GM21515 (cell line): ENCODE measurements at regions not wholly inside any gene's neighbourhood (a gene's known extent, or its start where the extent isn't known, plus 50 kb on each side); places are given as distances from the start of the nearest gene placed in this dataset.

Experiments used
- ATAC-seq: cut with Tn5 transposase; IDR thresholded peaks from one replicate; pipeline ENCODE4 v1.9.1; 2021; ENCODE audit not compliant: unreplicated experiment

DNA sequence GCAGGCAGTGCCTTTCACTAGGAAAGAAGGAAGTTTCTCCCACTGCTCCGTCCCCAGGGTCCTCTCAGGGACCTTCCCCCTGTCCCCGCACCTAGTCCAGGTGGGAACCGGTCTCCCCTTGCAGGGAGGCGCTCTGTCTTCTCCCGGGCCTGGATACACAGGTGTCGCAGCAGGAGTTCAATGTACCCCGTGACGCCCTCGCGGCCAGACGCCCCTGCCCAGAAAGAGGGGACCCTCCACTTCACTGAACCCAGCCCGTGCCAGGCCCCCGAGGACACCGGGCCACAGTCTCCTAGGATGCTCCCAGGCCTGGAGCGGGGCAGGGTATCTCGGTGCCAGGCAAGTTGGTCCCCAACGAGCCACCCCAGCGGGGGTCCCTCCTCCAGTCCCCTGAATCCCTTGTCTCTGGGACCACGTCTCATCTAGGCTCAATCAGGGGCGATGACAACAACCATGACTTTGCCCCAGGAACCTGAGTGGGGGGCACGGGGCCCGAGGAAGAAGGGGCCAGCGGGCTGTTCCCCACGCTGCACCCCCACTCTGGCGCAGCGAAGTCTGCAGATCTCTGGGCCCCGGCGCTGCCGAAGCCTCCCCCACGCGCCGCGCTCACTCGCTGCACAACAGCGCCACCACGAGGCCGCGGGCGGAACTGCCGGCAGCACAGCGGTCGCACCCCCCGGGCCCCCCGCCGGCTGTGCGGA lies 103.0 kb downstream of the EDN3 start:
- ATAC-seq, result no peak

DNA sequence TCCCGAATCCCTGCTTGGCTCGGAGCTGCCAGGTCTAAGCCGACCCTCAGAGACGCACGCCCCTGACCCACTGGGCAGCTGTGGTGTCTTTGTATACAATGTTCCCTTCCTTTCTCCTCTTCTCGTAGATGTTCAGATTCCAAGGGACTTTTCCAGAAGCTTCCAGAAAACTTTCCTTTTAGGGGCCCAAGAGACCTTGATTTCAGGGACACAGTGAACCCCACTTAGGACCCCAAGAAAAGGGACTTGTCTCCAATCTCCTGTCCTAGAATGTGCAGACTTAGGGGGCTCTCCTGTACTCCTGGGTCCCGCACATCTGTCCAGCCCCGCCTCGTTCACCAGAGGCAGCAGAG lies 103.5 kb downstream of the EDN3 start:
- ATAC-seq, result no peak

- ATAC-seq, result no peak
Observed at GRCh38 chr20:59404749-59405148, 104.3 kb downstream of the EDN3 start.

DNA sequence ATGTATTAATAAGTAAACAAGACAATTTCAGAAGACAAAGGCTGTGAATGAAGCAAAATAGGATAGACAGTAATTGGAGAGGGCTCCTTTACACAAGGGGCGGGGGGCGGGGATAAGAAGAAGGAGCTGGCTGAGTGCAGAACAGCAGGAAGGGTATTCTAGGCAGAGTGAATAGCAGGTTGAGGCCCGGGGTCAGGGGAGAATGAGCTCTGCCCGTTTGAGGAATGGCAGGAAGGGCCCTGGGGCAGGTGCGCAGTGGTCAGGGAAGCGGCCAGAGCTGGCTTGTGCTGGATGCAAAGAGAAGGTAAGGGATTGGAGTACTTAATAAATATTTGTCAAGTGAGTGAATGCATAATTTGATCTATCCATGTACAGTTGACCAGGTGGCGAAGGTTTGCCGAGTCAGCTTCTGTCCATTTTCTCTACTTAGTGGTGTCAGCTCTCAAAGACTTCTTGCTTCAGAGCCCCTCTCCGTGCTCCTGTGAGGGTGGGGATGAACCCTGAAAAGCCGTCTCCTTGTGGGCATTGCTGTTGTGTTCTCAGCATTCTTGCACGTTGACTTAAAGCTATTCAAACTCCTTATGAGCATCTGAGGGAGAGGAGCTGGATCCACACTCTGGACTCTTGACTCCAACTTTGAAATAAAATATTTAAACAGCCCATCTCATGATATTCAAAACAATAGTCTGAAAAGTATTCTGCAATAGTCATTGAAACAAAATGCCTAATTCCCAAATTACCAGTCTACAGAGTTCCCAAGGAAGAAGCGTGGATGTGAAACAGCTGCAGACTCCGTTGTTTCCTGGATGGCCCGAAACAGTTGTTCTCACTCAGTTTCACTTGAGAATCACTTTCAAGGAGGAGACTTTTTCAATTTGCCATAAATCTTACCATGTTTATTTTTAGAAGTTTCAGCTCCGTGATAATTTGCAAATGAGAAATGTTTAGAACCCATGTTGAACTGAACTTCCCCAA lies 105.1 kb downstream of the EDN3 start:
- ATAC-seq, result no peak

- no peak for ATAC-seq
Observed at GRCh38 chr20:59406446-59406845, 106.0 kb downstream of the EDN3 start.

DNA sequence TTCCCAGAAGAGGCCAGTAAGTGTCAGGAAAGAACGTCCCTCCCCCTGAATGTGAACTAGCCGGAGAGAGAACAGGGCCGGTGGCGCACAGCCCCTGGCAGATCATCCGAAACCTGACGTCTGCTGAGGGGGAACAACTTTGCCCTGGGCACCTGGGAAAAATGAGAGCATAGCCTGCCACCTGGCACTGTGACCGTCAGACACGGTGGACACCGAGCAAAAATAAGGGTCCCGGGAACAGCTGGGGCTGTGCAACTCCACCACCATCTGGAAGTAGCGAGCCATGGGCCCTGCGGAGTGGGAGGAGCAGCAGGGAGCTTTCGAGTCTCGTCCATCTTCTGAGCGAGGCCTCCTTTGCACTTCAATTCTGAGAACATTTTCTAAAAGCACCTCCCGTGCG lies 110.8 kb downstream of the EDN3 start:
- no peak for ATAC-seq

DNA sequence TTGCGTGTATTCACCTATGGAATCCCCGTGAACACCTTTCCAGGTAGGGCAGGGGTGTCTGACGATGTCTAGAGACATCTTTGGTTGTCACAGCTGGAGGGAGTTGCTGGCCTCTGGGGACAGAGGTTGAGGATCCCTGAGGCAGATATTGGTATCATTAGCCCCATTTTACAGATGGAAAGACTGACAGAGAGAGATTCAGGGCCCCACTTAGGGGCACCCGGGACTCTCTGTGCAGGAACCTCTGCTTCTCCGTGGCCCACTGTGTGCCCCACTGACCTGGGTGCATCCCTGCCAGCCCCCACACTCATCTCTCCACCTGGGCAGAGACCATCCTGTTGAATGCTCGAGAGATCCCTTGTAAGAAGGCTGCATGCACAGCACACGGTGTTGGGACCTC lies 111.2 kb downstream of the EDN3 start:
- no peak for ATAC-seq

- no peak for ATAC-seq
Observed at GRCh38 chr20:59412181-59412580, 111.8 kb downstream of the EDN3 start.

GRCh38 chr20:59412875-59413284 lies 112.5 kb downstream of the EDN3 start:
- no peak for ATAC-seq

- ATAC-seq, result no peak
Observed at GRCh38 chr20:59413326-59413865, 113.0 kb downstream of the EDN3 start.

DNA sequence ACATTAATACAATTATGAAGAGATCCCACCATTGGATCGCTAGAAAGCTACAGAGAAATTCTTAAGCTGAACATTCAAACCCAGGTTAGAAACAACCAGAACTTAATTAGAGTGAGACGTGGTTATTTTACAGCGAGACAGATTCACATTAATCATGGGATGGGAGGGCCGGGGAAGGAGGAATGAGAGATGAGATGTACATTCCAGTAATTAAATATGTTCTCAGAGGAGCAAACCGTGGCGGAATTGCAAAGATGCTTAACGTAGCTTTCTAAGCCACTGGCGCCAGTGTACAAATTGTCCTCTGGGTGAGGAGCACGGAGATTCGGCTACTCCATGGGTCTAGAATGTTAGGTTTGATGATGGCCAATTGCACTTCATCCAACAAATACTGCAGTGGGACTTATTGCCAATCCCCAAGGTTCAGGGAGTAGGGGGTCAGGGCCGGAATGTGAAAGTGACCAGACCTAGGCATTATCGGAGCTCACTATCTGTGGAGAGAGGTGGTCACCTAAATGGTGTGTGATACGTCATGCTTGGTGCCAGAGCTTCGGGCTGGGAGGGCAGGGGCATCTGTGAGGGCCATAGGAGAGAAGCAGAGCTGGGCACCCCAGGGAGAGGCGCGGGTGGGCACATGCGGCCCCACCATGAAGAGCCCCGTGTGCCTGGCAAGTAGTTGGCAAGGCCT lies 114.7 kb downstream of the EDN3 start:
- no peak for ATAC-seq

GRCh38 chr20:59416916-59417315 lies 116.5 kb downstream of the EDN3 start:
- no peak for ATAC-seq

DNA sequence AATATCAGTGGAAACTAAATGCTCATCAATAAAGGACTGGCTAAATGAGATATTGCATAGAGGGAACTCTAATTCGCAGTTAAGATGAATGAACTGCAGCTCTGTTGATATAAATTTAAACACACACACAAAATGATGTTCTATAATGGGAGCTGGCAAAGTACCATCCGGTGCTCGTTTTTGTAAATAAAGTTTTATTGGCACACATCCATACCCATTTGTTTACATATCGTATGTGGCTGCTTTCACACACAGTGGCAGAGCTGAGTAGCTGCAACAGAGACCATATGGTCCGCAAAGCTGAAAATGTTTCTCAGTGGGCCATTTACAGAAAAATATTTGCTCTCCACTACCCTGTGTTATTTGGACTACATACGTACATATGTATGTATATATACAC lies 120.7 kb downstream of the EDN3 start:
- no peak for ATAC-seq

DNA sequence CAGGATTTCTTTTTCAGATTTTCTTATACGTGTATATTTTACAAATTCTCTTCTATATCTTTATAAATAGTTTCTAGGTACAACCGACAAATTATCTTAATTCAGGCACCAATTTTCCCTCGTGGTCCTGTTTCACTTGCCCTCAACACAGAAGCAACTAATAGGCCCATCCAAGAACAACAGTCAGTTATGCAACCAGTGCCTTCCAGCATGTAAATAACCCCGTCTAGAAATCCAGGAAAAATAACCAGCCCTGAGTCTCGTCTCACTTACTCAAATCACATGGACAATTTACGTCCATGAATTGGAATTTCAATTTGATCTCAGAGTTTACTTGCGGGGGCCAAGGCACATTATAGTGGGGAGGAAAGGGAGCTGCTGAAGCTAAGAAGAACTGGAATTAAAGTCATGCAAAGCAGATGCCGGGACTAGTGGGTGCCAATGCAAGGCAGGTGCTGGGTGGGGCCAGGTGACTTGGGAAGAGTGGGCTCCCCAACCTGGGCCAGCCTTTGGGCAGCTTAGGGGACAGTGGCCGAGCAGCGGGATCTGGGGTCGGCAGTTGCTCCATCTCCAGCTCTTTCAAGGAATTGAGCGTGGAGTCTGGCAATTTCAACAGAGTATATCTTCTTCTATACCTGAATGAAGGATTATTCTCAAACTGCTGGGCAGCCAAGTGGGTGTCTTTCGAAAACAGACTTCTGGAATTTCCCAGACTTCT lies 121.7 kb downstream of the EDN3 start:
- ATAC-seq, result no peak

GRCh38 chr20:59422872-59423544 lies 122.6 kb downstream of the EDN3 start:
- ATAC-seq, result no peak

GRCh38 chr20:59424976-59425375 lies 124.6 kb downstream of the EDN3 start:
- no peak for ATAC-seq

- ATAC-seq, result no peak
Observed at GRCh38 chr20:59425572-59425971, 125.2 kb downstream of the EDN3 start.

DNA sequence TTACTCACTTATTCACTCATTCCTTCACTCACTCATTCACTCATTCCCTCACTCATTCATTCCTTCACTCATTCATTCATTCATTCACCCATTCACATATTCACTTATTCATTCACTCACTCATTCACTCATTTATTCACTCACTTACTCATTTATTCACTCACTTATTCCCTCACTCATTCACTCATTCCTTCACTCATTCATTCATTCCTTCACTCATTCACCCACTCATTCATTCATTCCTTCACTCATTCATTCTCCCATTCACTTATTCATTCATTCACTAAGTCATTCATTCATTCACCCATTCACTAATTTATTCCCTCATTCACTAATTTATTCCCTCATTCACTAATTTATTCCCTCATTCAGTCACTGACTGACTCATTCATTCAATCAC lies 127.6 kb downstream of the EDN3 start:
- no peak for ATAC-seq

DNA sequence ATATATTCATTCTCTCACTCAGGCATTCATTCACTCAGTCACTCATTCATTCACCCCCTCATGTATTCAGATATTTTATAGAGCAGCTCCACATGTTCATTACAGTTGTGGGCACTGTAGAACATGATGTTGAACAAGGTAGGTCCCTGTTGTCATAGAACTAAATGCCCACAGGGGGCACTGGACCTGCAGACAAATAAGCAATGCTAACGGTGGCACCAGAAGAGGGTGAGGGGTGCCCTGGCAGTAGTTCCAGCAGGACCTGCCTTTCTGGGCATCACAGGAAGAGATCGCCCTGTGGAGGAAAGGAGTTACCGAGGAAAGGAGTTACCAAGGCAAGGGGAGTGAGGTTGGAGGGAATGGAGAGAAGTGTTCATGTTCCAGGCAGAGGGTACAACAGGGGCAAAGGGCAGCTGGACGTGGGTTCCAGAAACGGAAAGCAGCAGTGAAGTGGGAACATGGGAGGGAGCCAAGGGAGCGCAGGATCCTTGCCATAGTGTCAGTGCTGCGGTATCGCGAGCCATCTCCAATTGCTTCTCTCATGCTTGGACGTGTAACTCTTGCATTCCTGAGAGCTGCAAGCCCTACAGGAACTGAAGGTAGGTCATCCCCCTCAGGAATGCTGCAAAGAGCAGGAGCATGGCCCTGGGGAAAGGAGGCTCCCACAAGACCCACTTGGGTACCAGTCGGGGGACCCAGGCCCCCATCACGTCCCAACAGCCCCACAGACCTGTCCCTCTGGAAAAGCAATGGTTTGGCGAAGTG lies 128.2 kb downstream of the EDN3 start:
- ATAC-seq, result no peak

DNA sequence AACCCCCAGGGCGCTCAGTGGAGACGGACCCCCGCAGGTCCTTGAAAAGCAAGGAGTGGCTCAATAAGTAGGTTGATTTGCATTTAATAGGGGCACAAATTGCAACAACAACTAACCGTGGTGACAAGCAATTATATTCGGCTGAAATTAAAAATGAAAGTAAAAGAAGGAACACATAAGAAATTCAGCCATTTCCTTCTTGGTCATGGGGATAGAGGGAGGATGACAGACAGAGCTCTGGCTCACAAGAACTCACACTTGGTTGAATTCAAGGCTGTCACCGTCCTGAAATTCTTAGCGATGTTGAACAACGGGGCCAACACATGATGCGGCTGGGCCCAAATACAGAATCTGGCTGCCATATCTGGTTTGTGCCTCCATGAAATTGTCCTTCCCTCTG lies 129.0 kb downstream of the EDN3 start:
- no peak for ATAC-seq
